ENCODE measurements at regions not wholly inside any gene's neighbourhood (a gene's known extent, or its start where the extent isn't known, plus 50 kb on each side); places are given as distances from the start of the nearest gene placed in this dataset.

- no peak for DNase-seq
- Histone ChIP-seq H3K27me3 (replicated peaks in 1 of 7) (no peaks in the 10 kb centered on the region), H3K4me3 (no peak overlapping the region), H3K36me3 (no peaks in the 10 kb centered on the region), H3K4me1 (no peaks in the 10 kb centered on the region), H3K9me3 (peaks cover 0 to 9% (median 0%) of the 10 kb centered on the region in 8 donors), H3K27ac (no peak overlapping the region)
- TF ChIP-seq POLR2AphosphoS5 (IDR thresholded peaks at IDR 0.05): no peak
- no peak for TF ChIP-seq CTCF (IDR thresholded peaks at IDR 0.05 in 8 of 11, conservative IDR thresholded peaks at IDR 0.05 in 3 of 11)
- no peak for TF ChIP-seq POLR2A (IDR thresholded peaks at IDR 0.05)
- WGBS, 5 donors: 71 to 90% (median 81%) methylated on average over 4 of the region's 4 CpGs
- intact Hi-C loops (cut with DNase I; ENCODE audit: low total_unique reads): no loop called here
Observed at GRCh38 chr6:23420659-23421350, 705.2 kb upstream of the NRSN1 start.

- intact Hi-C loops (cut with DNase I; ENCODE audit: low total_unique reads): no loop called here
- Histone ChIP-seq H3K27me3 (replicated peaks in 1 of 7) (no peaks in the 10 kb centered on the region), H3K9me3 (peaks cover 0 to 31% (median 11%) of the 10 kb centered on the region in 8 donors), H3K4me3 (no peak overlapping the region), H3K27ac (no peak overlapping the region), H3K36me3 (no peaks in the 10 kb centered on the region), H3K4me1 (no peaks in the 10 kb centered on the region)
- TF ChIP-seq POLR2A (IDR thresholded peaks at IDR 0.05): no peak
- 81 to 91% (median 88%) methylated on average over 3 of the region's 3 CpGs for WGBS, 5 donors
- no peak for DNase-seq
Observed at GRCh38 chr6:23424584-23424983, 701.4 kb upstream of the NRSN1 start.

- Histone ChIP-seq H3K4me3 (no peak overlapping the region), H3K4me1 (no peaks in the 10 kb centered on the region), H3K9me3 (peaks cover 0 to 13% (median 5%) of the 10 kb centered on the region in 8 donors), H3K27me3 (replicated peaks in 1 of 7) (no peaks in the 10 kb centered on the region), H3K27ac (no peak overlapping the region), H3K36me3 (no peaks in the 10 kb centered on the region)
- no peak for DNase-seq
- TF ChIP-seq POLR2AphosphoS5 (IDR thresholded peaks at IDR 0.05) (no peak), CTCF (IDR thresholded peaks at IDR 0.05 in 8 of 11, conservative IDR thresholded peaks at IDR 0.05 in 3 of 11) (no peak), POLR2A (IDR thresholded peaks at IDR 0.05) (no peak)
- WGBS, 5 donors: 79 to 88% (median 87%) methylated on average over 2 of the region's 2 CpGs
- intact Hi-C loops (cut with DNase I; ENCODE audit: low total_unique reads): no loop called here
Observed at GRCh38 chr6:23435126-23435525, 690.9 kb upstream of the NRSN1 start.

- TF ChIP-seq CTCF (IDR thresholded peaks at IDR 0.05 in 8 of 11, conservative IDR thresholded peaks at IDR 0.05 in 3 of 11) (no peak), POLR2A (IDR thresholded peaks at IDR 0.05) (no peak), POLR2AphosphoS5 (IDR thresholded peaks at IDR 0.05) (no peak)
- intact Hi-C loops (cut with DNase I; ENCODE audit: low total_unique reads): no loop called here
- Histone ChIP-seq H3K4me1 (no peaks in the 10 kb centered on the region), H3K27me3 (replicated peaks in 1 of 7) (no peaks in the 10 kb centered on the region), H3K4me3 (no peak overlapping the region), H3K27ac (no peak overlapping the region), H3K36me3 (no peaks in the 10 kb centered on the region), H3K9me3 (peaks cover 0 to 7% (median 0%) of the 10 kb centered on the region in 8 donors)
- 88 to 97% (median 96%) methylated on average over 1 of the region's 1 CpG for WGBS, 5 donors
- DNase-seq: no peak
Observed at GRCh38 chr6:23435798-23436197, 690.2 kb upstream of the NRSN1 start.
